Loucy (cell line): ENCODE measurements at regions not wholly inside any gene's neighbourhood (a gene's known extent, or its start where the extent isn't known, plus 50 kb on each side); places are given as distances from the start of the nearest gene placed in this dataset.

ENCODE experiments used
- EZH2phosphoT487 ChIP-seq: fragments of 200-600 bp; IDR thresholded peaks from 2 replicates; pipeline ENCODE4 v1.6.1; 2018; ENCODE audit warnings: antibody characterized with exemption, mild to moderate bottlenecking, moderate library complexity, borderline replicate concordance
- TF ChIP-seq, protein P1 (sequence below): fragments of 200-600 bp; sonication (generic); conservative IDR thresholded peaks from 2 replicates; pipeline ENCODE4 v1.5.1; 2014; ENCODE audit warnings: mild to moderate bottlenecking, antibody characterized with exemption, low read length

DNA sequence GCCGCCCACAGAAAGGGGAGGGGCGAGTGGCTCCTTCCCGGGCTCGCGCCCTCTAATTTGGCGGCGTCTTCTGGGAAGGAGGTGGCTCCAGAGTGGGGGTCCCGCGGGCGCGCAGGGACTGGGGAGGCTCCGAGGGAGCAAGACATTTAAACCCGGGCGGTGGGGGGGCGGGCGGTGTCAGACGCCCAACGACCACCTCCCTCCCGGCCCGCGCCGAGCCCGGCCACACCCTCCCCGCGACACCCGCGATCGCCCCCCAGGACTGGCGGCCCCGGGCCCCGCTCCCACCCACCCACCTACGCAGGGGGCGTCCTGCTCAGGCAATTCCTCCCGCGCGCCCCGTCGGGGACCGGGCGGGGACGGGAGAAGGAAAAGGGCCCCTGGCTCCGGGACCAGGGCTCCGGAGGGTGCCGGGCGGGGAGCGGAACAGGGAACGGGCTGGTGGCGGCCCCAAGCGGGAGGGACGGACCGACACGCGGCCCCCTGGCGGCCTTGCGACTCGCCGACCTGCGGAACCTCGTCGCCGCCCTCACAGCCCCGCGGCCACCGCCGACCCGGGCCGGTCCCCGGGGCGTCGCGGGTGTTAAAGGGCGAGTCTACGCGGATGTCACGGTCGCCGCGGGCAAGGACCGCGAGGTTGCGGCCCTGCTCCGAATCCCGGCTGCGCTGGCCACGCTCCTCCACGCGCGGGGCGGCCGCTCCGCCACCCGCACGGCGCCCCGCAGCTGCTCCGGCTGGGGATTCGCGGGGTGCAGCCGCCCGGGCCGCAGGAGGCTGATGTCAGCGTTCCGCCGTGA is 94.0 kb upstream of the FMN2 start:
- TF ChIP-seq, protein P1, sequence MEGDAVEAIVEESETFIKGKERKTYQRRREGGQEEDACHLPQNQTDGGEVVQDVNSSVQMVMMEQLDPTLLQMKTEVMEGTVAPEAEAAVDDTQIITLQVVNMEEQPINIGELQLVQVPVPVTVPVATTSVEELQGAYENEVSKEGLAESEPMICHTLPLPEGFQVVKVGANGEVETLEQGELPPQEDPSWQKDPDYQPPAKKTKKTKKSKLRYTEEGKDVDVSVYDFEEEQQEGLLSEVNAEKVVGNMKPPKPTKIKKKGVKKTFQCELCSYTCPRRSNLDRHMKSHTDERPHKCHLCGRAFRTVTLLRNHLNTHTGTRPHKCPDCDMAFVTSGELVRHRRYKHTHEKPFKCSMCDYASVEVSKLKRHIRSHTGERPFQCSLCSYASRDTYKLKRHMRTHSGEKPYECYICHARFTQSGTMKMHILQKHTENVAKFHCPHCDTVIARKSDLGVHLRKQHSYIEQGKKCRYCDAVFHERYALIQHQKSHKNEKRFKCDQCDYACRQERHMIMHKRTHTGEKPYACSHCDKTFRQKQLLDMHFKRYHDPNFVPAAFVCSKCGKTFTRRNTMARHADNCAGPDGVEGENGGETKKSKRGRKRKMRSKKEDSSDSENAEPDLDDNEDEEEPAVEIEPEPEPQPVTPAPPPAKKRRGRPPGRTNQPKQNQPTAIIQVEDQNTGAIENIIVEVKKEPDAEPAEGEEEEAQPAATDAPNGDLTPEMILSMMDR, result no peak
- TF ChIP-seq EZH2phosphoT487, result no peak
